Panc1 (cell line): ENCODE measurements at regions not wholly inside any gene's neighbourhood (a gene's known extent, or its start where the extent isn't known, plus 50 kb on each side); places are given as distances from the start of the nearest gene placed in this dataset.

ENCODE experiments used
- ATAC-seq: fragments of 200-7000 bp; cut with Tn5 transposase; 2 replicates; pipeline ENCODE4 v1.9.1; 2020; ENCODE audit warnings: mild to moderate bottlenecking, moderate library complexity
- BruUV-seq: library from RNA; stranded (reverse); fragments of 400-500 nt; replicated peaks from 2 replicates; lab custom pipeline; 2021; lab: Mats Ljungman, UMichigan
- CTCF ChIA-PET: fragments of 300-600 bp; sonication (Branson Sonifier 250); formaldehyde crosslinking; loops from one replicate; lab custom pipeline; 2022; ENCODE audit warnings: antibody characterized with exemption; lab: Charles Lee
- POLR2A ChIA-PET: fragments of 300-600 bp; sonication (Branson Sonifier 250); formaldehyde crosslinking; loops from one replicate; lab custom pipeline; 2022; ENCODE audit warnings: antibody characterized with exemption; lab: Charles Lee
- DNase-seq: peaks from one replicate; pipeline ENCODE4 v3.0.0-alpha.2; 2010; ENCODE audit warnings: low read depth, low spot score
- H3K27ac ChIP-seq: 2 replicates; pipeline ENCODE4 v1.5.1; 2011; ENCODE audit warnings: mild to moderate bottlenecking, low read length, inconsistent platforms
- H3K27me3 ChIP-seq: fragments of 200-500 bp; sonication (Bioruptor generic); 2 replicates; pipeline ENCODE4 v1.6.0; 2014; ENCODE audit warnings: low read length, inconsistent platforms; ENCODE audit not compliant: control insufficient read depth, insufficient read depth
- H3K36me3 ChIP-seq: fragments of 200-500 bp; sonication (Bioruptor generic); 2 replicates; pipeline ENCODE4 v1.5.1; 2014; ENCODE audit warnings: inconsistent platforms, mild to moderate bottlenecking, low read length, moderate library complexity; ENCODE audit not compliant: control insufficient read depth, insufficient read depth
- H3K4me1 ChIP-seq: 2 replicates; pipeline ENCODE4 v1.5.1; 2011; ENCODE audit warnings: inconsistent platforms, mild to moderate bottlenecking, low read length, moderate library complexity; ENCODE audit not compliant: control insufficient read depth, insufficient read depth
- H3K4me3 ChIP-seq, 2 experiments: 2 replicates each; pipeline ENCODE4 v1.5.1; 2011 to 2012; ENCODE audit warnings: low read depth in 2 of 2, low read length in 2 of 2, mild to moderate bottlenecking in 2 of 2, inconsistent platforms in 1 of 2, moderate library complexity in 1 of 2
- H3K9me3 ChIP-seq: fragments of 200-500 bp; sonication (Bioruptor generic); 2 replicates; pipeline ENCODE4 v1.5.1; 2014; ENCODE audit warnings: low read depth, mild to moderate bottlenecking, inconsistent platforms, low read length, moderate library complexity; ENCODE audit not compliant: control insufficient read depth, insufficient read depth
- POLR2AphosphoS5 ChIP-seq: IDR thresholded peaks from 2 replicates; pipeline ENCODE4 v1.6.1; 2012; ENCODE audit warnings: mild to moderate bottlenecking, low read depth, low read length, moderate library complexity
- REST ChIP-seq, 2 experiments: IDR thresholded peaks; 2 replicates each; pipeline ENCODE4 v1.6.1; 2011 to 2012; ENCODE audit warnings: low read depth in 2 of 2, control low read depth in 1 of 2, low read length in 1 of 2, mild to moderate bottlenecking in 1 of 2, moderate library complexity in 1 of 2; ENCODE audit not compliant: insufficient read depth in 1 of 2
- SIN3A ChIP-seq: IDR thresholded peaks from 2 replicates; pipeline ENCODE4 v1.6.1; 2012; ENCODE audit warnings: low read depth, mild to moderate bottlenecking, low read length, moderate library complexity, borderline replicate concordance; ENCODE audit not compliant: insufficient read depth
- TCF7L2 ChIP-seq: IDR thresholded peaks from 2 replicates; pipeline ENCODE4 v1.6.1; 2011; ENCODE audit warnings: mild to moderate bottlenecking, low read depth, low read length, inconsistent platforms
- in situ Hi-C: cut with HindIII; loops from 2 replicates; pipeline ENCODE4 v1.10.0; 2016; ENCODE audit warnings: low sequenced_read_pairs, low pct_unique_long_range_greater_than_20kb
- intact Hi-C: fragments of 100-400 bp; cut with micrococcal nuclease; formaldehyde crosslinking; loops from one replicate; pipeline ENCODE4 v1.10.0; 2022; ENCODE audit not compliant: unreplicated experiment
- TF ChIP-seq, protein P1 (sequence below): fragments of 450-650 bp; IDR thresholded peaks from 2 replicates; pipeline ENCODE4 v1.5.1; 2017; ENCODE audit warnings: mild to moderate bottlenecking

DNA sequence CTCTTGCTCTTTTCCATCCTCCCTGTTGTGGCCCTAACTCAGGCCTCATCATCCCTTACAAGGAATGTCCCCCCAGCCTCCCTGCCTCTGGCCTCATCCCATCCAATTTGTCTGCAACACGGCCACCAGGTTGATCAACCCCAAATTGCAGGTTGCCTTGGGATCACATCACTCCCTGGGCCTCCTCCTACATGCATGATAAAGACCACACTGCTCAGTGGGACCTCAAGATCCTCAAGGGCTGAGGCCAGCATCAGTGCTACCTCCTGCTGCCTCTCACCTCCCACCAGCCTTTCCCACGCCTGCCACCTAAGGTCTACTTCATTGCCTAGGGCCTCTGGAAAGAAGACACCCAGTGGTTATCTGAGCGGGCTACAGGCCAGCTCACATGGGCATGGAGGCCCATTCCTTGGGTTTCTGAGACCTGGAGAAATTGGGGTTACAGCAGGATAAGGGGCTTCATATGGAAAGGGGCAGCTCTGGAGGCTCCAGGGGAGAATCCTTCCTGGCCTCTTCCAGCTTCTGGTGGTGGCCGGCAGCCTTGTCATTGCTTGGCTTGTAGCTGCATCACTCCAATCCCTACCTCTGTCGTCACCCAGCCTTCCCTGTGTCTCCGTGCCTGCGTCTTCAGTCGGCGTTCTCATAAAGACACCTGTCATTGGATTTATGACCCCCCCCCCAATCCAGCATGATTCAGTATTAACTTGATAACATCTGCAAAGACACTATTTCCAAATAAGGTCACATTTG is 60.5 kb downstream of the KLHDC7A start:
- in situ Hi-C loops, result no loop called here
- Histone ChIP-seq H3K9me3 (no peaks in the 10 kb centered on the region), H3K4me3 (no peak overlapping the region), H3K27ac (no peak overlapping the region), H3K4me1 (no peaks in the 10 kb centered on the region), H3K36me3 (no peaks in the 10 kb centered on the region; the same call in 1 of the 2 replicates), H3K27me3 (peaks cover 10% of the 10 kb centered on the region; the same call in 1 of the 2 replicates)
- intact Hi-C loops, result no loop called here
- DNase-seq (no peak), ATAC-seq (no peak)
- ChIA-PET POLR2A (no interaction called here), CTCF (no interaction called here)
- no TSS peak for BruUV-seq
- TF ChIP-seq REST (IDR thresholded peaks at IDR 0.05; ENCODE audit: insufficient read depth in 1 of 2, low read depth in 2 of 2, low read length in 1 of 2) (no peak), POLR2AphosphoS5 (no peak), TCF7L2 (no peak), SIN3A (no peak)
- TF ChIP-seq, protein P1, sequence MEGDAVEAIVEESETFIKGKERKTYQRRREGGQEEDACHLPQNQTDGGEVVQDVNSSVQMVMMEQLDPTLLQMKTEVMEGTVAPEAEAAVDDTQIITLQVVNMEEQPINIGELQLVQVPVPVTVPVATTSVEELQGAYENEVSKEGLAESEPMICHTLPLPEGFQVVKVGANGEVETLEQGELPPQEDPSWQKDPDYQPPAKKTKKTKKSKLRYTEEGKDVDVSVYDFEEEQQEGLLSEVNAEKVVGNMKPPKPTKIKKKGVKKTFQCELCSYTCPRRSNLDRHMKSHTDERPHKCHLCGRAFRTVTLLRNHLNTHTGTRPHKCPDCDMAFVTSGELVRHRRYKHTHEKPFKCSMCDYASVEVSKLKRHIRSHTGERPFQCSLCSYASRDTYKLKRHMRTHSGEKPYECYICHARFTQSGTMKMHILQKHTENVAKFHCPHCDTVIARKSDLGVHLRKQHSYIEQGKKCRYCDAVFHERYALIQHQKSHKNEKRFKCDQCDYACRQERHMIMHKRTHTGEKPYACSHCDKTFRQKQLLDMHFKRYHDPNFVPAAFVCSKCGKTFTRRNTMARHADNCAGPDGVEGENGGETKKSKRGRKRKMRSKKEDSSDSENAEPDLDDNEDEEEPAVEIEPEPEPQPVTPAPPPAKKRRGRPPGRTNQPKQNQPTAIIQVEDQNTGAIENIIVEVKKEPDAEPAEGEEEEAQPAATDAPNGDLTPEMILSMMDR, result no peak

DNA sequence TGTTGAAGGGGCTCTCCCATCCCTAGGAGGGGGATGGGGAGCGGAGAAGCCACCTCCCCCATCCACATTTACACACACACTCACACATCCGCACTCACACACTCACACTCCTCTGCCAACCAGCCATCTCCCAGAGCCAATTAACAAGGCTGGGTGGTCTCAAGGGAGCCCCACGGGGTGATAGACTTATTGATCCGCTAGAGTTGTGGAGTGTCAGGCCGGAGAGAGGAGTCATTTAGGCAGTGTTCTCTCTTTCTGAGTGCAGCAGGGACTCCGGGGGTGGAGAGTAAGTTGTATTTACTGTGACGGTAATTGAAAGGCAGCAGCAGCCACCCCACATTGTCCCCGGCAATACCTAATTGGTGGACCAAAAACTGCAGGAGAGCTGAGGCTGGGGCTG is 61.6 kb downstream of the KLHDC7A start:
- ChIA-PET POLR2A (no interaction called here), CTCF (no interaction called here)
- ATAC-seq (no peak), DNase-seq (no peak)
- no peak for TF ChIP-seq TCF7L2
- no peak for TF ChIP-seq POLR2AphosphoS5
- no peak for TF ChIP-seq REST (IDR thresholded peaks at IDR 0.05; ENCODE audit: insufficient read depth in 1 of 2, low read depth in 2 of 2, low read length in 1 of 2)
- TF ChIP-seq SIN3A, result no peak
- TF ChIP-seq, protein P1, result no peak
- intact Hi-C loops, result no loop called here
- H3K4me3 ChIP-seq, result no peak overlapping the region
- H3K4me1 ChIP-seq, result no peaks in the 10 kb centered on the region
- peaks cover 10% of the 10 kb centered on the region; the same call in 1 of the 2 replicates for H3K27me3 ChIP-seq
- no TSS peak for BruUV-seq
- no peaks in the 10 kb centered on the region; the same call in 1 of the 2 replicates for H3K36me3 ChIP-seq
- no peak overlapping the region for H3K27ac ChIP-seq
- H3K9me3 ChIP-seq, result no peaks in the 10 kb centered on the region
- in situ Hi-C loops, result no loop called here
